Esophagus squamous epithelium (tissue), 5 donors: ENCODE measurements at regions not wholly inside any gene's neighbourhood (a gene's known extent, or its start where the extent isn't known, plus 50 kb on each side); places are given as distances from the start of the nearest gene placed in this dataset.

ENCODE experiments used
- DNase-seq: peaks from one replicate; lab custom pipeline; 2025; lab: John Stamatoyannopoulos, UW
- H3K27ac ChIP-seq, 4 donors: fragments of 200-600 bp; sonication (generic); one replicate each; pipeline ENCODE4 v1.5.1; 2016 to 2019; ENCODE audit warnings: mild to moderate bottlenecking in 1 of 4
- H3K27me3 ChIP-seq, 4 donors: fragments of 200-600 bp; sonication (generic); 1 replicate in 3 of 4; 2 replicates in 1 of 4; pipeline versions ENCODE4 v1.5.1 to v1.6.0; 2017 to 2021; ENCODE audit warnings: antibody characterized with exemption in 1 of 4
- H3K36me3 ChIP-seq, 3 donors: fragments of 200-600 bp; sonication (generic); one replicate each; pipeline ENCODE4 v1.5.1; 2016 to 2019
- H3K4me1 ChIP-seq, 3 donors: fragments of 200-600 bp; sonication (generic); one replicate each; pipeline ENCODE4 v1.5.1; 2017 to 2019
- H3K4me3 ChIP-seq, 4 donors: fragments of 200-600 bp; sonication (generic); 1 replicate in 3 of 4; 2 replicates in 1 of 4; pipeline ENCODE4 v1.5.1; 2016 to 2019; ENCODE audit warnings: mild to moderate bottlenecking in 2 of 4, moderate library complexity in 1 of 4
- H3K9me3 ChIP-seq, 3 donors: fragments of 200-600 bp; sonication (generic); one replicate each; pipeline ENCODE4 v1.5.1; 2016 to 2019
- CTCF ChIP-seq, 6 experiments: fragments of 450-650 bp in 4 of 6; fragments of 200-600 bp in 2 of 6; sonication (generic) in 2 of 6; IDR thresholded peaks; one replicate each; pipeline ENCODE4 v1.5.1; 2016 to 2019; ENCODE audit warnings: antibody characterized with exemption in 6 of 6, mild to moderate bottlenecking in 4 of 6, moderate library complexity in 4 of 6
- POLR2A ChIP-seq, 4 donors: fragments of 450-650 bp; IDR thresholded peaks; one replicate each; pipeline ENCODE4 v1.6.1; 2017; ENCODE audit warnings: antibody characterized with exemption in 4 of 4, mild to moderate bottlenecking in 4 of 4, moderate library complexity in 3 of 4
- WGBS, 2 donors: methylation state at CpG; one replicate each; pipeline ENCODE4 v1.1.5; 2018; 5-methylcytosine and 5-hydroxymethylcytosine counted together
- intact Hi-C: fragments of 100-400 bp; cut with DNase I; formaldehyde crosslinking; loops from one replicate; pipeline ENCODE4 v1.15.0; 2022
- donor health status: DM: yes; HTN: yes; CAD: no.

- H3K27me3 ChIP-seq: no peaks in the 10 kb centered on the region
- H3K9me3 ChIP-seq: no peaks in the 10 kb centered on the region
- WGBS, 2 donors: 81 to 86% methylated on average over 4 of the region's 4 CpGs
- no peaks in the 10 kb centered on the region for H3K4me1 ChIP-seq
- no peak overlapping the region for H3K27ac ChIP-seq
- H3K4me3 ChIP-seq: no peak overlapping the region
- TF ChIP-seq POLR2A (IDR thresholded peaks at IDR 0.05): no peak
- no peak for DNase-seq
- intact Hi-C loops: no loop called here
- no peaks in the 10 kb centered on the region for H3K36me3 ChIP-seq
These were observed 176.5 kb upstream of the ADO start for GRCh38 chr10:62627983-62628382.

GRCh38 chr10:62631241-62631640 is 173.3 kb upstream of the ADO start:
- Histone ChIP-seq H3K36me3 (no peaks in the 10 kb centered on the region), H3K4me3 (no peak overlapping the region), H3K9me3 (no peaks in the 10 kb centered on the region), H3K27ac (no peak overlapping the region), H3K27me3 (no peaks in the 10 kb centered on the region), H3K4me1 (no peaks in the 10 kb centered on the region)
- intact Hi-C loops: no loop called here
- TF ChIP-seq CTCF (IDR thresholded peaks at IDR 0.05): no peak
- TF ChIP-seq POLR2A (IDR thresholded peaks at IDR 0.05): no peak
- DNase-seq: no peak
- WGBS, 2 donors: 0 to 33% methylated on average over 1 of the region's 1 CpG

- TF ChIP-seq CTCF (IDR thresholded peaks at IDR 0.05): no peak
- no peak for TF ChIP-seq POLR2A (IDR thresholded peaks at IDR 0.05)
- peak overlapping the region in 1 of 4 donors; percentile 10 for H3K27ac ChIP-seq
- H3K27me3 ChIP-seq: no peaks in the 10 kb centered on the region
- H3K36me3 ChIP-seq: no peaks in the 10 kb centered on the region
- H3K4me3 ChIP-seq: no peak overlapping the region
- intact Hi-C loops: no loop called here
- H3K4me1 ChIP-seq: peaks cover 0 to 10% (median 0%) of the 10 kb centered on the region in 3 donors
- no peak for DNase-seq
- H3K9me3 ChIP-seq: no peaks in the 10 kb centered on the region
- 50 to 60% methylated on average over 10 to 12 of the region's 12 CpGs for WGBS, 2 donors
These were observed 172.3 kb upstream of the ADO start for GRCh38 chr10:62632071-62632809.

- WGBS, 2 donors: 76 to 85% methylated on average over 3 of the region's 3 CpGs
- Histone ChIP-seq H3K4me3 (no peak overlapping the region), H3K36me3 (no peaks in the 10 kb centered on the region), H3K27me3 (no peaks in the 10 kb centered on the region), H3K27ac (no peak overlapping the region), H3K4me1 (peaks cover 0 to 25% (median 10%) of the 10 kb centered on the region in 3 donors), H3K9me3 (no peaks in the 10 kb centered on the region)
- intact Hi-C loops: no loop called here
- TF ChIP-seq CTCF (IDR thresholded peaks at IDR 0.05): no peak
- no peak for TF ChIP-seq POLR2A (IDR thresholded peaks at IDR 0.05)
- no peak for DNase-seq
These were observed 170.5 kb upstream of the ADO start for GRCh38 chr10:62633976-62634375.

GRCh38 chr10:62634576-62634975 is 169.9 kb upstream of the ADO start:
- Histone ChIP-seq H3K27ac (no peak overlapping the region), H3K4me3 (no peak overlapping the region), H3K9me3 (no peaks in the 10 kb centered on the region), H3K4me1 (peaks cover 0 to 25% (median 10%) of the 10 kb centered on the region in 3 donors), H3K36me3 (no peaks in the 10 kb centered on the region), H3K27me3 (no peaks in the 10 kb centered on the region)
- intact Hi-C loops: no loop called here
- no peak for DNase-seq
- TF ChIP-seq CTCF (IDR thresholded peaks at IDR 0.05) (no peak), POLR2A (IDR thresholded peaks at IDR 0.05) (no peak)
- WGBS, 2 donors: 75 to 79% methylated on average over 2 of the region's 2 CpGs
